ENCODE measurements at regions not wholly inside any gene's neighbourhood (a gene's known extent, or its start where the extent isn't known, plus 50 kb on each side); places are given as distances from the start of the nearest gene placed in this dataset.

- no peak for DNase-seq (ENCODE audit: low read depth in 1 of 2, low spot score in 1 of 2)
- no peak for TF ChIP-seq JUND (IDR thresholded peaks at IDR 0.05; ENCODE audit: low read depth)
- in situ Hi-C loops (cut with HindIII; ENCODE audit: low pct_unique_long_range_greater_than_20kb, low sequenced_read_pairs) = no loop called here
These were observed 1423.0 kb upstream of the PIK3C3 start for GRCh38 chr18:40532046-40532445.

DNA sequence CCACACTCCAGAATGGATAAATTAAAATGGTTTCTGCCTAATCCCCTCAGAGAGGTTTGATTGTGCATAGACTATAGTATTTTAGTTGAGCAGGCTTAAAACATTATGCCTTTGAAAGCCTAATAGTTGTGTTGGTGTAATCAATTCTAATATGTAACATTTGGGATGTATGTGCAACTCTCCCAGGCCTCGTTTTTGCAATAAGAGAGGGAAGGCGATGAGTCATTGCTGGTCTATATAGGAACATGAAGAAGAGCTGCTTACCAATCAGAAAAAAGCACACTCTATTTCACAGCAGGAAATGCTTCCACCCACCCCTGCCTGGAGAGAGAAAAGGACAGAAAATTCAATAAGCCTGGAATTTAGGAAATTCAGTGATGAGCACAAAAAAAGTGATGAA, 1424.0 kb upstream of the PIK3C3 start:
- DNase-seq (ENCODE audit: low read depth in 1 of 2, low spot score in 1 of 2) = no peak
- TF ChIP-seq JUND (IDR thresholded peaks at IDR 0.05; ENCODE audit: low read depth) = no peak
- in situ Hi-C loops (cut with HindIII; ENCODE audit: low pct_unique_long_range_greater_than_20kb, low sequenced_read_pairs) = no loop called here

DNA sequence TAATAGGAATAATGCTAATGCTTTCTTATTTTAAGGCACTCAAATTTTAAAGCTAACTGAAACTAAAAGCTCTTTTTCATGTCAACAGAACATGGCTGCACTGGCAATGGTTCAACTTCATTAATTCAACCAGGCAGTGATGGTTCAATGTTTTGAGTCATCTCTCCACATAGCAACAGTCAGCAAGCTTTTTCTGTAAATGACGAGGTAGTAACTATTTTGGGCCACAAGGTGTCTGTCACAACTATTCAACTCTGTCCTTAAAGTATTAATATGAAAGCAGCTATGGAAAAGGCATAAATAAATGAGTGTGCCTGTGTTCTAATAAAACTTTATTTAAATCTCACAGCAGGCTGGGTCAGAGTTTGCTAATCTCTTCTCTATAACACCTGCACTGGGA, 1425.6 kb upstream of the PIK3C3 start:
- in situ Hi-C loops (cut with HindIII; ENCODE audit: low pct_unique_long_range_greater_than_20kb, low sequenced_read_pairs) = no loop called here
- peak in 1 of 2 experiments; percentile 9 for DNase-seq (ENCODE audit: low read depth in 1 of 2, low spot score in 1 of 2)
- TF ChIP-seq JUND (IDR thresholded peaks at IDR 0.05; ENCODE audit: low read depth) = no peak

- TF ChIP-seq JUND (IDR thresholded peaks at IDR 0.05; ENCODE audit: low read depth) = no peak
- no peak for DNase-seq (ENCODE audit: low read depth in 1 of 2, low spot score in 1 of 2)
- in situ Hi-C loops (cut with HindIII; ENCODE audit: low pct_unique_long_range_greater_than_20kb, low sequenced_read_pairs) = no loop called here
These were observed 1430.2 kb upstream of the PIK3C3 start for GRCh38 chr18:40524881-40525280.

- no peak for TF ChIP-seq JUND (IDR thresholded peaks at IDR 0.05; ENCODE audit: low read depth)
- in situ Hi-C loops (cut with HindIII; ENCODE audit: low pct_unique_long_range_greater_than_20kb, low sequenced_read_pairs) = no loop called here
- no peak for DNase-seq (ENCODE audit: low read depth in 1 of 2, low spot score in 1 of 2)
These were observed 1431.7 kb upstream of the PIK3C3 start for GRCh38 chr18:40523287-40523686.

DNA sequence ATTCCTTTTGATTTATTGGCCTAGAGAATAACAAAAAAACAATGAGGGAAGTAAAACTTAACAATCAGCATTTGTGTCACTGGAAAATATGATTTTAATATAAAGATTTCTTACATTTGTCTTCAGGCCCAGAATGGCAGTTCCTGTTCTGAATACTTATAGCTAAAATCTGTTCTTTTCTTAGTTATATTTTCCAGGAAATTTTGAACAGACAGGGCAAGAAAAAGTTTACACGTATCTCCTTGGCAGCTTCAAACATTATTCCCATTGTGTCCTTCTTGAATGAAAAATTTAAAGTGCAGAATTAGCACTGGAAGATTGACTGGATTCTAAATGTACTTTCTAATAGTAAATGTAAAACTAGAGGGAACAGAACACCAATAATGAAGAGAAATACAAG, 1454.0 kb upstream of the PIK3C3 start:
- TF ChIP-seq JUND (IDR thresholded peaks at IDR 0.05; ENCODE audit: low read depth) = no peak
- DNase-seq (ENCODE audit: low read depth in 1 of 2, low spot score in 1 of 2) = no peak
- in situ Hi-C loops (cut with HindIII; ENCODE audit: low pct_unique_long_range_greater_than_20kb, low sequenced_read_pairs) = no loop called here

GRCh38 chr18:40494603-40495002, 1460.4 kb upstream of the PIK3C3 start:
- DNase-seq (ENCODE audit: low read depth in 1 of 2, low spot score in 1 of 2) = no peak
- in situ Hi-C loops (cut with HindIII; ENCODE audit: low pct_unique_long_range_greater_than_20kb, low sequenced_read_pairs) = no loop called here
- TF ChIP-seq JUND (IDR thresholded peaks at IDR 0.05; ENCODE audit: low read depth) = no peak

DNA sequence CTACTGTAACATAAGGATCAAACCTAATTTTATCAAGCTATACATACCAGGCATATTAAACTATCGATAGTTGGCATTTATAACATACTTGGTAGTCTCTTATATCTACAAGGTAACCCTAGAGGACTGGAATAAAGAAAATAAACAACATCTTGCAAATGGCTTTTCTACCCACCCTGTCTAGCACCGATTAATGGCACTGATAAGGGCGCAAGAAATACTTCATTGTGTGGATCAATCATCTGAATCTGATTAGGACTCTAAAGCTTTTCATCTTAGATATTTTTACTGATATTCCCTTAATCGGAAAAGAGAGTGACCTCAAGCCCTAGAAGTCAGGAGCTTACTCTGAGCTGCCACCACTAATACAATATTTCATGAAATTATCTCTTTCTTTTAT, 1461.7 kb upstream of the PIK3C3 start:
- in situ Hi-C loops (cut with HindIII; ENCODE audit: low pct_unique_long_range_greater_than_20kb, low sequenced_read_pairs) = no loop called here
- DNase-seq (ENCODE audit: low read depth in 1 of 2, low spot score in 1 of 2) = no peak
- TF ChIP-seq JUND (IDR thresholded peaks at IDR 0.05; ENCODE audit: low read depth) = no peak

GRCh38 chr18:40489301-40489700, 1465.7 kb upstream of the PIK3C3 start:
- in situ Hi-C loops (cut with HindIII; ENCODE audit: low pct_unique_long_range_greater_than_20kb, low sequenced_read_pairs) = no loop called here
- DNase-seq (ENCODE audit: low read depth in 1 of 2, low spot score in 1 of 2) = no peak
- no peak for TF ChIP-seq JUND (IDR thresholded peaks at IDR 0.05; ENCODE audit: low read depth)

DNA sequence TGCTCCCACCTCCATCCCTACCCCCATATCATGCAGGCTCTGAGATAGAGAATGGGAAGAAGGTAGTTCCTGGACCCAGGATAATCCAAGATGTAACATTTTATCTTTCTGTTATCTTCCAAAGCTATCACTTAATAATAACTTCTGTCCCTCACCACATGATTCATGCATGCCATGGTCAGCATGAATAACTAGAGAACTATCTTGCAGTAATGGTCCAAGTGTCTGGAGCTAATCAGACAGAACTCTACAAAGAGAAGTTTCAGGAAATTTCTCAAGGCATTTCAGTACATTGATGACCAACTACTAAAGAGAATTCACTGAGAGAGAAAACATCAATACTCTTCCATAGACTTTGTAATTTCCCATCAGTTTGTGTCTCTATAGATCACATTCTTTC, 1469.7 kb upstream of the PIK3C3 start:
- no peak for TF ChIP-seq JUND (IDR thresholded peaks at IDR 0.05; ENCODE audit: low read depth)
- no peak for DNase-seq (ENCODE audit: low read depth in 1 of 2, low spot score in 1 of 2)
- in situ Hi-C loops (cut with HindIII; ENCODE audit: low pct_unique_long_range_greater_than_20kb, low sequenced_read_pairs) = no loop called here

- DNase-seq (ENCODE audit: low read depth in 1 of 2, low spot score in 1 of 2) = no peak
- in situ Hi-C loops (cut with HindIII; ENCODE audit: low pct_unique_long_range_greater_than_20kb, low sequenced_read_pairs) = no loop called here
- TF ChIP-seq JUND (IDR thresholded peaks at IDR 0.05; ENCODE audit: low read depth) = no peak
These were observed 1481.6 kb upstream of the PIK3C3 start for GRCh38 chr18:40473221-40474029.

DNA sequence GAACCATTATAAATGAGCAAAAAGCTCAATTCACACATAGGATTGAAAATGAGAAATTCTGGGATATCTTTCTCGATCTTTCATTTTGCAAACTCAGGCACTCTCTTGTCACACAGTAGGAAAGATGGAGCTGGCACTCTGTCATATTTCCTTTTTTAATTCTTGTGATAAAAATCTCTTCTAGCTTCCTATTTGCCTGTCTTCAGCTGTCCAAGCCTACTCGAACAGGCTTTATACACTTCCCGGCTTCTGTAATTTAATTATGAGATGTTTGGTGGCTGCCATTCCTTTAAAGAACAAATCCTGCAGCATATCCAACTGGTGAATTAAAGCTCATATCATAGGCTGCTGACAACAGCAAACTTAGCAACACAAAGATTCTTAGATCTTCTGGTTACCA, 1484.3 kb upstream of the PIK3C3 start:
- no peak for DNase-seq (ENCODE audit: low read depth in 1 of 2, low spot score in 1 of 2)
- in situ Hi-C loops (cut with HindIII; ENCODE audit: low pct_unique_long_range_greater_than_20kb, low sequenced_read_pairs) = no loop called here
- no peak for TF ChIP-seq JUND (IDR thresholded peaks at IDR 0.05; ENCODE audit: low read depth)

- no peak for TF ChIP-seq JUND (IDR thresholded peaks at IDR 0.05; ENCODE audit: low read depth)
- in situ Hi-C loops (cut with HindIII; ENCODE audit: low pct_unique_long_range_greater_than_20kb, low sequenced_read_pairs) = no loop called here
These were observed 1485.2 kb upstream of the PIK3C3 start for GRCh38 chr18:40469851-40470250.

GRCh38 chr18:40469316-40469715, 1485.7 kb upstream of the PIK3C3 start:
- TF ChIP-seq JUND (IDR thresholded peaks at IDR 0.05; ENCODE audit: low read depth) = no peak
- no peak for DNase-seq (ENCODE audit: low read depth in 1 of 2, low spot score in 1 of 2)
- in situ Hi-C loops (cut with HindIII; ENCODE audit: low pct_unique_long_range_greater_than_20kb, low sequenced_read_pairs) = no loop called here

More at GRCh38 chr18:40469851-40470250, 1485.2 kb upstream of the PIK3C3 start:
- no peak for DNase-seq (ENCODE audit: low read depth in 1 of 2, low spot score in 1 of 2)

All from T47D (cell line).